MCF 10A (cell line): ENCODE measurements at regions not wholly inside any gene's neighbourhood (a gene's known extent, or its start where the extent isn't known, plus 50 kb on each side); places are given as distances from the start of the nearest gene placed in this dataset.

Experiments
- BruUV-seq: library from RNA; stranded (reverse); fragments of 400-500 nt; replicated peaks from 2 replicates; lab custom pipeline; 2021; lab: Mats Ljungman, UMichigan
- CTCF ChIA-PET: fragments of 300-600 bp; sonication (Branson Sonifier 250); formaldehyde crosslinking; extraction: SDS; loops from one replicate; lab custom pipeline; 2021; ENCODE audit warnings: antibody characterized with exemption, inconsistent platforms; lab: Yijun Ruan, JAX
- POLR2A ChIA-PET: fragments of 300-600, 350-650 bp; sonication (Branson Sonifier 250); formaldehyde crosslinking; extraction: SDS; loops from one replicate; lab custom pipeline; 2020; ENCODE audit warnings: antibody characterized with exemption, inconsistent platforms; lab: Yijun Ruan, JAX
- DNase-seq: peaks from one replicate; pipeline ENCODE4 v3.0.0-alpha.2; 2018; ENCODE audit not compliant: unreplicated experiment
- H3K27ac Mint-ChIP-seq: one replicate; pipeline ENCODE4 v1.8.0; 2022; ENCODE audit warnings: mild to moderate bottlenecking, low read depth, mixed read lengths; ENCODE audit not compliant: unreplicated experiment
- H3K27me3 Mint-ChIP-seq: one replicate; pipeline ENCODE4 v1.8.0; 2022; ENCODE audit warnings: mixed read lengths; ENCODE audit not compliant: insufficient read depth, unreplicated experiment
- H3K36me3 Mint-ChIP-seq: one replicate; pipeline ENCODE4 v1.8.0; 2022; ENCODE audit warnings: mild to moderate bottlenecking, moderate library complexity, mixed read lengths; ENCODE audit not compliant: insufficient read depth, unreplicated experiment
- H3K4me1 Mint-ChIP-seq: one replicate; pipeline ENCODE4 v1.8.0; 2022; ENCODE audit warnings: mixed read lengths; ENCODE audit not compliant: insufficient read depth, unreplicated experiment
- H3K4me3 Mint-ChIP-seq: one replicate; pipeline ENCODE4 v1.8.0; 2022; ENCODE audit warnings: mild to moderate bottlenecking, moderate library complexity, mixed read lengths; ENCODE audit not compliant: unreplicated experiment
- H3K9me3 Mint-ChIP-seq: one replicate; pipeline ENCODE4 v1.8.0; 2022; ENCODE audit warnings: mixed read lengths; ENCODE audit not compliant: unreplicated experiment
- CTCF ChIP-seq: fragments of 200-600 bp; IDR thresholded peaks from one replicate; pipeline ENCODE4 v1.8.0; 2022; ENCODE audit warnings: antibody characterized with exemption, mild to moderate bottlenecking; ENCODE audit not compliant: unreplicated experiment
- intact Hi-C: fragments of 100-400 bp; cut with micrococcal nuclease; formaldehyde crosslinking; loops from 2 replicates; pipeline ENCODE4 v1.14.1; 2022

GRCh38 chr16:86087011-86087895 lies 188.3 kb downstream of the IRF8 start:
- H3K9me3 Mint-ChIP-seq: no peaks in the 10 kb centered on the region
- intact Hi-C loops: no loop called here
- H3K27ac Mint-ChIP-seq: no peak overlapping the region
- no peaks in the 10 kb centered on the region for H3K4me1 Mint-ChIP-seq
- TF ChIP-seq CTCF: no peak
- H3K4me3 Mint-ChIP-seq: no peak overlapping the region
- H3K36me3 Mint-ChIP-seq: no peaks in the 10 kb centered on the region
- ChIA-PET CTCF (interaction anchor here (0.6 kb wide), 1 partner anchor 9 kb away, joined by 5 read pairs; no protein-coding TSS in a partner anchor), POLR2A (no interaction called here)
- BruUV-seq: no TSS peak
- peaks cover 66% of the 10 kb centered on the region for H3K27me3 Mint-ChIP-seq
- DNase-seq: no peak

GRCh38 chr16:86087896-86088230 lies 188.9 kb downstream of the IRF8 start:
- DNase-seq: no peak
- Mint-ChIP-seq H3K4me1 (no peaks in the 10 kb centered on the region), H3K36me3 (no peaks in the 10 kb centered on the region), H3K9me3 (no peaks in the 10 kb centered on the region), H3K4me3 (no peak overlapping the region), H3K27ac (no peak overlapping the region), H3K27me3 (peaks cover 60% of the 10 kb centered on the region)
- POLR2A ChIA-PET: no interaction called here
- no TSS peak for BruUV-seq
- intact Hi-C loops: no loop called here
- no peak for TF ChIP-seq CTCF
- CTCF ChIA-PET: interaction anchor here (0.6 kb wide), 1 partner anchor 9 kb away, joined by 5 read pairs; no protein-coding TSS in a partner anchor

- POLR2A ChIA-PET: no interaction called here
- Mint-ChIP-seq H3K9me3 (no peaks in the 10 kb centered on the region), H3K27ac (no peak overlapping the region), H3K4me3 (no peak overlapping the region), H3K27me3 (peaks cover 56% of the 10 kb centered on the region), H3K4me1 (no peaks in the 10 kb centered on the region), H3K36me3 (no peaks in the 10 kb centered on the region)
- DNase-seq: no peak
- intact Hi-C loops: no loop called here
- CTCF ChIA-PET: no interaction called here
- BruUV-seq: no TSS peak
- TF ChIP-seq CTCF: no peak
These were observed 189.3 kb downstream of the IRF8 start for GRCh38 chr16:86088287-86088686.

- CTCF ChIA-PET: interaction anchor here (0.8 kb wide), 1 partner anchor 431 kb away, joined by 3 read pairs; no protein-coding TSS in a partner anchor
- H3K4me3 Mint-ChIP-seq: no peak overlapping the region
- H3K27ac Mint-ChIP-seq: no peak overlapping the region
- no peaks in the 10 kb centered on the region for H3K9me3 Mint-ChIP-seq
- no peaks in the 10 kb centered on the region for H3K36me3 Mint-ChIP-seq
- peaks cover 50% of the 10 kb centered on the region for H3K27me3 Mint-ChIP-seq
- POLR2A ChIA-PET: no interaction called here
- no peak for DNase-seq
- BruUV-seq: no TSS peak
- intact Hi-C loops: no loop called here
- no peaks in the 10 kb centered on the region for H3K4me1 Mint-ChIP-seq
- no peak for TF ChIP-seq CTCF
These were observed 189.9 kb downstream of the IRF8 start for GRCh38 chr16:86088816-86089215.
